GM12878 (cell line): ENCODE measurements at regions not wholly inside any gene's neighbourhood (a gene's known extent, or its start where the extent isn't known, plus 50 kb on each side); places are given as distances from the start of the nearest gene placed in this dataset.

Source experiments
- ATAC-seq: fragments of 200-7000 bp; cut with Tn5 transposase; 3 replicates; pipeline ENCODE4 v1.9.1; 2020; ENCODE audit warnings: mild to moderate bottlenecking, moderate library complexity
- BruUV-seq: library from RNA; stranded (reverse); fragments of 400-500 nt; replicated peaks from 2 replicates; lab custom pipeline; 2021; lab: Mats Ljungman, UMichigan
- CTCF ChIA-PET: fragments of 300-600 bp; sonication (Branson Sonifier 250); formaldehyde crosslinking; extraction: SDS; loops from one replicate; lab custom pipeline; 2021; ENCODE audit warnings: inconsistent platforms; lab: Yijun Ruan, JAX
- POLR2A ChIA-PET: fragments of 350-600 bp; formaldehyde crosslinking; extraction: SDS; loops from one replicate; lab custom pipeline; 2021; ENCODE audit warnings: inconsistent platforms; lab: Charles Lee
- RAD21 ChIA-PET: fragments of 300-600 bp; sonication (Branson Sonifier 250); formaldehyde crosslinking; loops from one replicate; lab custom pipeline; 2023; ENCODE audit warnings: antibody characterized with exemption; ENCODE audit not compliant: unreplicated experiment; lab: Charles Lee
- SMC1A ChIA-PET: fragments of 300-600 bp; sonication (Branson Sonifier 250); formaldehyde crosslinking; loops from one replicate; lab custom pipeline; 2023; ENCODE audit not compliant: unreplicated experiment, uncharacterized antibody; lab: Charles Lee
- DNase-seq: peaks from one replicate; pipeline ENCODE4 v3.0.0-alpha.2; 2011; ENCODE audit warnings: low read depth, low spot score
- FAIRE-seq: peaks from 3 replicates; lab custom pipeline; 2011; peaks lifted over from hg19 to GRCh38; lab: Jason Lieb, UNC
- H2AFZ ChIP-seq: 2 replicates; pipeline ENCODE4 v1.6.0; 2011; ENCODE audit warnings: low read depth, low read length, control low read depth; ENCODE audit not compliant: control insufficient read depth
- H3K27ac ChIP-seq: 2 replicates; pipeline ENCODE4 v1.5.1; 2011; ENCODE audit warnings: control low read depth; ENCODE audit not compliant: control insufficient read depth, insufficient read depth
- H3K27me3 ChIP-seq, 2 experiments: replicated peaks in 1 of 2; 2 replicates each; pipeline versions ENCODE4 v1.6.0 to v1.6.1; 2011; ENCODE audit warnings: low read length in 1 of 2; ENCODE audit not compliant: control insufficient read depth in 2 of 2, insufficient read depth in 2 of 2
- H3K36me3 ChIP-seq, 2 experiments: 2 replicates each; pipeline ENCODE4 v1.5.1; 2011; ENCODE audit warnings: low read length in 1 of 2; ENCODE audit not compliant: control insufficient read depth in 2 of 2, insufficient read depth in 2 of 2
- H3K4me1 ChIP-seq: 2 replicates; pipeline ENCODE4 v1.6.1; 2011; ENCODE audit warnings: mild to moderate bottlenecking, low read length, moderate library complexity, mixed read lengths; ENCODE audit not compliant: control insufficient read depth, insufficient read depth
- H3K4me2 ChIP-seq: 2 replicates; pipeline ENCODE4 v1.6.0; 2011; ENCODE audit warnings: control low read depth; ENCODE audit not compliant: control insufficient read depth, insufficient read depth
- H3K4me3 ChIP-seq: fragments of 200-600 bp; sonication (generic); 2 replicates; pipeline ENCODE4 v1.5.1; 2016
- H3K79me2 ChIP-seq: 2 replicates; pipeline ENCODE4 v1.6.0; 2011; ENCODE audit warnings: low read length; ENCODE audit not compliant: control insufficient read depth, insufficient read depth
- H3K9ac ChIP-seq: 2 replicates; pipeline ENCODE4 v1.8.0; 2011; ENCODE audit warnings: low read length, control low read depth, mixed read lengths; ENCODE audit not compliant: control insufficient read depth, insufficient read depth
- H3K9me3 ChIP-seq: replicated peaks from 3 replicates; pipeline ENCODE4 v1.5.1; 2011; ENCODE audit warnings: mild to moderate bottlenecking, low read length; ENCODE audit not compliant: control insufficient read depth, insufficient read depth
- H4K20me1 ChIP-seq: 2 replicates; pipeline ENCODE4 v1.6.0; 2011; ENCODE audit not compliant: control insufficient read depth, insufficient read depth
- ATF7 ChIP-seq: fragments of 450-650 bp; IDR thresholded peaks from 2 replicates; pipeline ENCODE4 v1.6.1; 2016; ENCODE audit warnings: low read depth, mild to moderate bottlenecking
- BHLHE40 ChIP-seq, 2 experiments: fragments of 450-650 bp in 1 of 2; IDR thresholded peaks; 2 replicates each; pipeline ENCODE4 v1.6.1; 2011 to 2017; ENCODE audit warnings: low read depth in 2 of 2, borderline replicate concordance in 1 of 2, improper control_type of control experiment in 1 of 2, low read length in 1 of 2, mild to moderate bottlenecking in 1 of 2
- BRCA1 ChIP-seq: IDR thresholded peaks from 2 replicates; pipeline ENCODE4 v1.6.1; 2011; ENCODE audit warnings: low read depth, low read length, improper control_type of control experiment
- CEBPB ChIP-seq, 2 experiments: fragments of 150-350 bp in 1 of 2; IDR thresholded peaks; 2 replicates each; pipeline ENCODE4 v1.6.1; 2012 to 2014; ENCODE audit warnings: low read depth in 2 of 2, low read length in 2 of 2, borderline replicate concordance in 1 of 2, inconsistent platforms in 1 of 2
- ESRRA ChIP-seq: IDR thresholded peaks from 2 replicates; pipeline ENCODE4 v1.6.1; 2012; ENCODE audit warnings: mild to moderate bottlenecking, low read length, improper control_type of control experiment
- HDAC6 ChIP-seq: fragments of 200-600 bp; sonication (generic); IDR thresholded peaks from one replicate; pipeline ENCODE4 v1.8.0; 2017; ENCODE audit warnings: antibody characterized with exemption; ENCODE audit not compliant: unreplicated experiment
- HDGF ChIP-seq: fragments of 450-650 bp; IDR thresholded peaks from 2 replicates; pipeline ENCODE4 v1.6.1; 2016; ENCODE audit warnings: antibody characterized with exemption
- IKZF1 ChIP-seq: fragments of 450-650 bp; conservative IDR thresholded peaks from 2 replicates; pipeline ENCODE4 v1.6.1; 2017; ENCODE audit warnings: antibody characterized with exemption, mild to moderate bottlenecking
- IRF4 ChIP-seq: IDR thresholded peaks from 2 replicates; pipeline ENCODE4 v1.6.1; 2011; ENCODE audit warnings: low read depth, low read length
- NFXL1 ChIP-seq: fragments of 450-650 bp; IDR thresholded peaks from 2 replicates; pipeline ENCODE4 v1.6.1; 2017; ENCODE audit warnings: antibody characterized with exemption, mild to moderate bottlenecking, borderline replicate concordance
- NR2F1 ChIP-seq: fragments of 450-650 bp; conservative IDR thresholded peaks from 2 replicates; pipeline ENCODE4 v1.6.1; 2017; ENCODE audit warnings: mild to moderate bottlenecking
- RELA ChIP-seq: fragments of 450-650 bp; IDR thresholded peaks from 2 replicates; pipeline ENCODE4 v1.8.0; 2014; ENCODE audit warnings: borderline replicate concordance; ENCODE audit not compliant: partially characterized antibody
- SKIL ChIP-seq: fragments of 450-650 bp; IDR thresholded peaks from 2 replicates; pipeline ENCODE4 v1.6.1; 2017; ENCODE audit warnings: mild to moderate bottlenecking, low read depth, inconsistent platforms; ENCODE audit not compliant: poor library complexity, severe bottlenecking
- STAT3 ChIP-seq: IDR thresholded peaks from 2 replicates; pipeline ENCODE4 v1.6.1; 2011; ENCODE audit warnings: low read depth, low read length, improper control_type of control experiment
- YY1 ChIP-seq: IDR thresholded peaks from 2 replicates; pipeline ENCODE4 v1.6.1; 2011; ENCODE audit warnings: low read depth, mild to moderate bottlenecking, low read length
- WGBS: methylation state at CpG from one replicate; pipeline ENCODE4 v1.1.6; 2016; ENCODE audit warnings: low lambda C conversion rate; ENCODE audit not compliant: insufficient replicate concordance, insufficient coverage; ENCODE audit errors: missing lambda C conversion rate; 5-methylcytosine and 5-hydroxymethylcytosine counted together
- in situ Hi-C: fragments of 300-500 bp; cut with MboI; formaldehyde crosslinking; loops from 9 replicates; pipeline ENCODE4 v1.14.3; 2018; ENCODE audit warnings: mixed read lengths
- intact Hi-C: fragments of 100-400 bp; cut with micrococcal nuclease; formaldehyde crosslinking; loops from one replicate; pipeline ENCODE4 v1.14.2; 2022; ENCODE audit not compliant: unreplicated experiment
- TF ChIP-seq, protein P1 (sequence below): IDR thresholded peaks from 2 replicates; pipeline ENCODE4 v1.6.1; 2011; ENCODE audit warnings: borderline replicate concordance, low read depth, mild to moderate bottlenecking, moderate library complexity, low read length; ENCODE audit not compliant: insufficient read depth, poor library complexity, severe bottlenecking
- TF ChIP-seq, protein P2 (sequence below): fragments of 450-650 bp; IDR thresholded peaks from 2 replicates; pipeline ENCODE4 v1.6.1; 2016; ENCODE audit warnings: mild to moderate bottlenecking
- TF ChIP-seq, protein P3 (sequence below): IDR thresholded peaks from 2 replicates; pipeline ENCODE4 v1.6.1; 2011; ENCODE audit warnings: mild to moderate bottlenecking, low read depth, low read length, moderate library complexity; ENCODE audit not compliant: insufficient replicate concordance

GRCh38 chr12:16807731-16808130 is 201.8 kb upstream of the LMO3 start:
- no peaks in the 10 kb centered on the region for H3K27me3 ChIP-seq
- in situ Hi-C loops (no loop called here), intact Hi-C loops (no loop called here)
- H3K36me3 ChIP-seq: no peaks in the 10 kb centered on the region
- ChIA-PET RAD21 (no interaction called here), CTCF (interaction anchor here (0.7 kb wide), 1 partner anchor 10 kb away, joined by 3 read pairs; no protein-coding TSS in a partner anchor), SMC1A (interaction anchor here (0.6 to 1.8 kb wide), 3 partner anchors 16 to 110 kb away, joined by 3 to 4 read pairs (median 4); no protein-coding TSS in a partner anchor), POLR2A (no interaction called here)
- H3K79me2 ChIP-seq: no peaks in the 10 kb centered on the region
- no TSS peak for BruUV-seq
- no peak for DNase-seq
- H3K27ac ChIP-seq: no peak overlapping the region
- no peak overlapping the region for H3K9ac ChIP-seq
- ATAC-seq: no peak
- no peaks in the 10 kb centered on the region for H3K4me1 ChIP-seq
- 12% methylated on average over 4 of the region's 4 CpGs for WGBS
- TF ChIP-seq ESRRA: no peak
- TF ChIP-seq HDGF: no peak
- TF ChIP-seq HDAC6: no peak
- TF ChIP-seq CEBPB (IDR thresholded peaks at IDR 0.05; ENCODE audit: borderline replicate concordance in 1 of 2, low read depth in 2 of 2, low read length in 2 of 2): no peak
- no peak for TF ChIP-seq IRF4
- TF ChIP-seq NR2F1: no peak
- no peak for TF ChIP-seq SKIL
- no peak for TF ChIP-seq ATF7
- TF ChIP-seq STAT3: no peak
- TF ChIP-seq BRCA1: no peak
- TF ChIP-seq RELA: no peak
- no peak for TF ChIP-seq IKZF1
- TF ChIP-seq, protein P1, sequence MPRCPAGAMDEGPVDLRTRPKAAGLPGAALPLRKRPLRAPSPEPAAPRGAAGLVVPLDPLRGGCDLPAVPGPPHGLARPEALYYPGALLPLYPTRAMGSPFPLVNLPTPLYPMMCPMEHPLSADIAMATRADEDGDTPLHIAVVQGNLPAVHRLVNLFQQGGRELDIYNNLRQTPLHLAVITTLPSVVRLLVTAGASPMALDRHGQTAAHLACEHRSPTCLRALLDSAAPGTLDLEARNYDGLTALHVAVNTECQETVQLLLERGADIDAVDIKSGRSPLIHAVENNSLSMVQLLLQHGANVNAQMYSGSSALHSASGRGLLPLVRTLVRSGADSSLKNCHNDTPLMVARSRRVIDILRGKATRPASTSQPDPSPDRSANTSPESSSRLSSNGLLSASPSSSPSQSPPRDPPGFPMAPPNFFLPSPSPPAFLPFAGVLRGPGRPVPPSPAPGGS: no peak
- TF ChIP-seq BHLHE40 (IDR thresholded peaks at IDR 0.05; ENCODE audit: borderline replicate concordance in 1 of 2, low read depth in 2 of 2, low read length in 1 of 2): no peak
- TF ChIP-seq, protein P2, sequence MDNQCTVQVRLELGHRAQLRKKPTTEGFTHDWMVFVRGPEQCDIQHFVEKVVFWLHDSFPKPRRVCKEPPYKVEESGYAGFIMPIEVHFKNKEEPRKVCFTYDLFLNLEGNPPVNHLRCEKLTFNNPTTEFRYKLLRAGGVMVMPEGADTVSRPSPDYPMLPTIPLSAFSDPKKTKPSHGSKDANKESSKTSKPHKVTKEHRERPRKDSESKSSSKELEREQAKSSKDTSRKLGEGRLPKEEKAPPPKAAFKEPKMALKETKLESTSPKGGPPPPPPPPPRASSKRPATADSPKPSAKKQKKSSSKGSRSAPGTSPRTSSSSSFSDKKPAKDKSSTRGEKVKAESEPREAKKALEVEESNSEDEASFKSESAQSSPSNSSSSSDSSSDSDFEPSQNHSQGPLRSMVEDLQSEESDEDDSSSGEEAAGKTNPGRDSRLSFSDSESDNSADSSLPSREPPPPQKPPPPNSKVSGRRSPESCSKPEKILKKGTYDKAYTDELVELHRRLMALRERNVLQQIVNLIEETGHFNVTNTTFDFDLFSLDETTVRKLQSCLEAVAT: no peak
- TF ChIP-seq, protein P3, sequence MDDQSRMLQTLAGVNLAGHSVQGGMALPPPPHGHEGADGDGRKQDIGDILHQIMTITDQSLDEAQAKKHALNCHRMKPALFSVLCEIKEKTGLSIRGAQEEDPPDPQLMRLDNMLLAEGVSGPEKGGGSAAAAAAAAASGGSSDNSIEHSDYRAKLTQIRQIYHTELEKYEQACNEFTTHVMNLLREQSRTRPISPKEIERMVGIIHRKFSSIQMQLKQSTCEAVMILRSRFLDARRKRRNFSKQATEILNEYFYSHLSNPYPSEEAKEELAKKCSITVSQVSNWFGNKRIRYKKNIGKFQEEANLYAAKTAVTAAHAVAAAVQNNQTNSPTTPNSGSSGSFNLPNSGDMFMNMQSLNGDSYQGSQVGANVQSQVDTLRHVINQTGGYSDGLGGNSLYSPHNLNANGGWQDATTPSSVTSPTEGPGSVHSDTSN: no peak
- no peak for TF ChIP-seq YY1
- no peak for TF ChIP-seq NFXL1
- no peak overlapping the region for H3K4me2 ChIP-seq
- no peak overlapping the region for H3K4me3 ChIP-seq
- no peaks in the 10 kb centered on the region for H3K9me3 ChIP-seq
- no peak for FAIRE-seq
- H2AFZ ChIP-seq: no peak overlapping the region
- H4K20me1 ChIP-seq: no peaks in the 10 kb centered on the region
